KMS-11 (cell line): ENCODE measurements at regions not wholly inside any gene's neighbourhood (a gene's known extent, or its start where the extent isn't known, plus 50 kb on each side); places are given as distances from the start of the nearest gene placed in this dataset.

Source experiments
- H2AFZ ChIP-seq: fragments of 200-600 bp; sonication (generic); 2 replicates; pipeline ENCODE4 v1.6.1; 2016; ENCODE audit warnings: antibody characterized with exemption, mixed run types, low read depth
- H3K27ac ChIP-seq: fragments of 200-600 bp; sonication (generic); 2 replicates; pipeline ENCODE4 v1.6.1; 2016; ENCODE audit warnings: mild to moderate bottlenecking, mixed run types
- H3K27me3 ChIP-seq: fragments of 200-600 bp; sonication (generic); 2 replicates; pipeline ENCODE4 v1.6.1; 2017; ENCODE audit warnings: mild to moderate bottlenecking, low read depth, mixed run types, moderate library complexity; ENCODE audit not compliant: insufficient read depth
- H3K36me3 ChIP-seq: fragments of 200-600 bp; sonication (generic); 2 replicates; pipeline ENCODE4 v1.6.1; 2017; ENCODE audit warnings: mild to moderate bottlenecking, mixed run types; ENCODE audit not compliant: insufficient read depth
- H3K4me1 ChIP-seq: fragments of 200-600 bp; sonication (generic); 2 replicates; pipeline ENCODE4 v1.6.1; 2016; ENCODE audit warnings: mild to moderate bottlenecking, low read depth, mixed run types; ENCODE audit not compliant: poor library complexity, severe bottlenecking
- H3K4me2 ChIP-seq: fragments of 200-600 bp; sonication (generic); 2 replicates; pipeline ENCODE4 v1.7.0; 2016; ENCODE audit warnings: mild to moderate bottlenecking, mixed run types
- H3K4me3 ChIP-seq: fragments of 200-600 bp; sonication (generic); IDR thresholded peaks from 2 replicates; pipeline ENCODE4 v1.6.1; 2017; ENCODE audit warnings: low read depth, low read length, mixed read lengths; ENCODE audit not compliant: insufficient read depth
- H3K79me2 ChIP-seq: fragments of 200-600 bp; sonication (generic); 2 replicates; pipeline ENCODE4 v1.6.1; 2016; ENCODE audit warnings: low read depth, mixed run types; ENCODE audit not compliant: insufficient read depth
- H3K9ac ChIP-seq: fragments of 200-600 bp; sonication (generic); 2 replicates; pipeline ENCODE4 v1.6.1; 2016; ENCODE audit warnings: mild to moderate bottlenecking, mixed run types
- H4K20me1 ChIP-seq: fragments of 200-600 bp; sonication (generic); 2 replicates; pipeline ENCODE4 v1.6.1; 2016; ENCODE audit warnings: mild to moderate bottlenecking, mixed run types; ENCODE audit not compliant: insufficient read depth
- TF ChIP-seq, protein P1 (sequence below): fragments of 200-600 bp; sonication (generic); conservative IDR thresholded peaks from 2 replicates; pipeline ENCODE4 v1.6.1; 2017; ENCODE audit warnings: low read depth, mild to moderate bottlenecking, antibody characterized with exemption, low read length, moderate library complexity, mixed read lengths

DNA sequence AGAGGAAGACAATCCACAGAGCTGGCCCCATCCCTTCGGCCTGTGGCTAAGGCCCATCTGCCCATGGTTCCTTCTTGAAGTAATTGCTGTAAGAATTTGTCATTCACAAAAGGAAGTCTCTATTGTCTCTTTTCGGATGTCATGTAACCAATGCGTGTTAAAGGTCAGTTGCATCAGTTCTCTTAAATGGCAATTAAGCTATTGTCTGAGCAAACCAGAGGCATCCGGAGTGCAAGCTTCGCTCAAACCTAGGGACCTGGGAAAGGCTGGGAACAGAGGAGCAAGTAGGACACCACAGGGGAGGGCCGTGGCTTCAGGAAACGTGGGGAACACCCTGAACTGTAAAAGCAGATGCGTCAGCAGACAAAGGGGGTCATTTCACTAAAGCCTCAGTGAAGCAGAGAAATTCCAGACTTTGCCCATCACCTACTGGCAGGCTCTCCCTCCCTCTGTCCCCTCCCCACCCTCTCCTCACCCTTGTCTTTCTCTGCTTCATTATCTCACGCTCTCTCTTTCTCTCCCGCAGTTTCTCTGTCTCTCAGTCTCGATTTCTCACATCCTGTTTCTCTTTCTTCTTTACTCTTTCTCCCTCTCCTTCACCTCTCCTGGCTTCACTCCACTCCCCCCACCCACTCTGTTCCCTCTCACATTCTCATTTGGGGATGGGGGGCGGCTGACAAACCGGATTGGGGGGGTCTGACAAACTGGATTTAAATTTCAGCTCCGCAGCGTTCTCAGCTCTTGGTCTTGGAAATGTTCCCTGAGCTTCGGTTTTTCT is 204.6 kb upstream of the TNP1 start:
- Histone ChIP-seq H3K9ac (no peak overlapping the region), H3K36me3 (no peaks in the 10 kb centered on the region), H3K27me3 (no peaks in the 10 kb centered on the region), H3K79me2 (no peaks in the 10 kb centered on the region), H3K4me1 (no peaks in the 10 kb centered on the region), H3K4me2 (no peak overlapping the region), H4K20me1 (no peaks in the 10 kb centered on the region), H3K4me3 (no peak overlapping the region), H2AFZ (no peak overlapping the region), H3K27ac (no peak overlapping the region)
- TF ChIP-seq, protein P1, sequence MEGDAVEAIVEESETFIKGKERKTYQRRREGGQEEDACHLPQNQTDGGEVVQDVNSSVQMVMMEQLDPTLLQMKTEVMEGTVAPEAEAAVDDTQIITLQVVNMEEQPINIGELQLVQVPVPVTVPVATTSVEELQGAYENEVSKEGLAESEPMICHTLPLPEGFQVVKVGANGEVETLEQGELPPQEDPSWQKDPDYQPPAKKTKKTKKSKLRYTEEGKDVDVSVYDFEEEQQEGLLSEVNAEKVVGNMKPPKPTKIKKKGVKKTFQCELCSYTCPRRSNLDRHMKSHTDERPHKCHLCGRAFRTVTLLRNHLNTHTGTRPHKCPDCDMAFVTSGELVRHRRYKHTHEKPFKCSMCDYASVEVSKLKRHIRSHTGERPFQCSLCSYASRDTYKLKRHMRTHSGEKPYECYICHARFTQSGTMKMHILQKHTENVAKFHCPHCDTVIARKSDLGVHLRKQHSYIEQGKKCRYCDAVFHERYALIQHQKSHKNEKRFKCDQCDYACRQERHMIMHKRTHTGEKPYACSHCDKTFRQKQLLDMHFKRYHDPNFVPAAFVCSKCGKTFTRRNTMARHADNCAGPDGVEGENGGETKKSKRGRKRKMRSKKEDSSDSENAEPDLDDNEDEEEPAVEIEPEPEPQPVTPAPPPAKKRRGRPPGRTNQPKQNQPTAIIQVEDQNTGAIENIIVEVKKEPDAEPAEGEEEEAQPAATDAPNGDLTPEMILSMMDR, result no peak

DNA sequence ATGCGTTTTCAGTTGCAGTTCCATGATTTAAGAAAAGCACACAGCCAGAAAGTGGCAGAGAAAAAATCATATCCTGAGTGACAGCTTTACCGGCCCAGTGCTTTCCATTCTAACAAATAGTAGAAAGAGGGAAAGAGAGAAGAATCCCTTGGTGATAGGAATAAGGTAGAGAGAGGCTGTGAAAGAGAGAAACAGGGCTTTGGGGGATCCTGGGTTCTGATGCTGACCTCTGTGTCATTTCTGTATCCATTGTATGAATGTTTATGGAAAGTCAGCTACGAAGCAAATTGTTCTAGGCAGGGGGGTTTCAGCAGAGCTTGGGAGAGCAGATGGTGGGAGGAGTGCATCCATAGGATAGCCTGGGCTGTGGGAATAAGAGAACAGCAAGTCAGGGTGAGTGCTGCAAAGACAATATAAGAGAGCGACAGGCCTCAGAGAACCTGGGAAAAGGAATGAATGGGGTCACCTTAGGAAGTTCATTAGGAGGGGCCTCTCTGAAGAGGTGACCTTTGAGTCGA is 203.4 kb upstream of the TNP1 start:
- TF ChIP-seq, protein P1, result no peak
- no peaks in the 10 kb centered on the region for H3K27me3 ChIP-seq

GRCh38 chr2:217062768-217063167 is 202.9 kb upstream of the TNP1 start:
- Histone ChIP-seq H4K20me1 (no peaks in the 10 kb centered on the region), H3K27ac (no peak overlapping the region), H3K9ac (no peak overlapping the region), H3K4me1 (no peaks in the 10 kb centered on the region), H3K79me2 (no peaks in the 10 kb centered on the region), H2AFZ (no peak overlapping the region), H3K36me3 (no peaks in the 10 kb centered on the region), H3K27me3 (no peaks in the 10 kb centered on the region), H3K4me2 (no peak overlapping the region), H3K4me3 (no peak overlapping the region)
- TF ChIP-seq, protein P1, result no peak

More for the DNA sequence above, 203.4 kb upstream of the TNP1 start:
- H4K20me1 ChIP-seq, result no peaks in the 10 kb centered on the region
- no peak overlapping the region for H2AFZ ChIP-seq
- no peaks in the 10 kb centered on the region for H3K79me2 ChIP-seq
- no peak overlapping the region for H3K27ac ChIP-seq
- no peak overlapping the region for H3K4me2 ChIP-seq
- no peaks in the 10 kb centered on the region for H3K4me1 ChIP-seq
- H3K9ac ChIP-seq, result no peak overlapping the region
- H3K4me3 ChIP-seq, result no peak overlapping the region
- H3K36me3 ChIP-seq, result no peaks in the 10 kb centered on the region

- Histone ChIP-seq H3K4me1 (no peaks in the 10 kb centered on the region), H3K4me3 (no peak overlapping the region), H3K36me3 (no peaks in the 10 kb centered on the region), H3K4me2 (no peak overlapping the region), H3K27ac (no peak overlapping the region), H3K9ac (no peak overlapping the region), H3K27me3 (no peaks in the 10 kb centered on the region), H4K20me1 (no peaks in the 10 kb centered on the region), H3K79me2 (no peaks in the 10 kb centered on the region), H2AFZ (no peak overlapping the region)
- TF ChIP-seq, protein P1, result no peak
These were observed 202.1 kb upstream of the TNP1 start for GRCh38 chr2:217061916-217062505.
